NCI-H526 (cell line): ENCODE measurements at regions not wholly inside any gene's neighbourhood (a gene's known extent, or its start where the extent isn't known, plus 50 kb on each side); places are given as distances from the start of the nearest gene placed in this dataset.
A peak's percentile ranks its signal among the peaks of the same experiment; 100 is the strongest.
"Not testable (repeated sequence)": the region's sequence is repeated elsewhere in the genome, so short reads cannot be mapped to it uniquely, and the experiment has no call there.

Experiments
- DNase-seq, 2 experiments: peaks; one replicate each; lab custom pipeline; 2025; lab: John Stamatoyannopoulos, UW

DNA sequence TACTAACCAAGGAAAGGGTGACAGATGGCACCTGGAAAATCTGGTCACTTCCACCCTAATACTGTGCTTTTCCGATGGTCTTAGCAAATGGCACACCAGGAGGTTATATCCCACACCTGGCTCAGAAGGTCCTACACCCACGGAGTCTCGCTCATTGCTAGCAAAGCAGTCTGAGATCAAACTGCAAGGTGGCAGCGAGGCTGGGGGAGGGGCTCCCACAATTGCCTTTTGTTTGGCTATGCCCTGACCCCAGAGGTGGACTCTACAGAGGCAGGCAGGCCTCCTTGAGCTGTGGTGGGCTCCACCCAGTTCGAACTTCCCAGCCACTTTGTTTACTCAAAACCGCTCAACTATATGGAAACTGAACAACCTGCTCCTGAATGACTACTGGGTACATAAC, 50.3 kb upstream of the UGT2B15 start:
- DNase-seq: not testable (repeated sequence)

GRCh38 chr4:68724426-68724825, 54.0 kb upstream of the UGT2B15 start:
- DNase-seq: peak in 1 of 2 experiments; percentile 17

- no peak for DNase-seq
Measured at GRCh38 chr4:68724922-68725321, 54.5 kb upstream of the UGT2B15 start.

- peak in 1 of 2 experiments; percentile 6 for DNase-seq
Measured at GRCh38 chr4:68732653-68733466, 62.4 kb upstream of the UGT2B15 start.

GRCh38 chr4:68734095-68734494, 63.6 kb upstream of the UGT2B15 start:
- DNase-seq: no peak

- DNase-seq: no peak
Measured at GRCh38 chr4:68735106-68735505, 64.7 kb upstream of the UGT2B15 start.

DNA sequence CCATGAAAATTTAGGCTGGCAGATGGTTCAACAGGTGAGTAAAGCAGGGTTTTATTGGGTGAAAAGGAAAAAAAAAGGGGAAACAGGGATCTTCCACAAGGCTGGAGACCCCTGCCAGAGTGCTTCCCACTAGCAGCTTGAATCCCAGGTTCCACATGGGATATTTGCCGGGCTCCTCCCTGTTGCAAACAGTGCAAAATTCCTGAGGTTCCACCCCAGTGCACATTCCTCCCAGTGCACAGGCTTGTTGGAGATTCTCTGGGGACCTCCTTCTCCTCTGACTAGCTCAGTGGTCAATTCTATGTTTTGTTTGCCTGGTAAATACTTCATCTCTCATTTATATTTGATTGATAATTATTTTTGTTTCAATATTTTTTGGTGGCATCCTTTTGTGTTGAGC, 66.4 kb upstream of the UGT2B15 start:
- peak in 1 of 2 experiments; percentile 24 for DNase-seq

GRCh38 chr4:68738036-68738435, 67.6 kb upstream of the UGT2B15 start:
- no peak for DNase-seq

GRCh38 chr4:68744368-68744767, 71.4 kb upstream of the UGT2B10 start:
- DNase-seq: no peak

GRCh38 chr4:68748181-68748991, 67.4 kb upstream of the UGT2B10 start:
- peak in 1 of 2 experiments; percentile 0 for DNase-seq

DNA sequence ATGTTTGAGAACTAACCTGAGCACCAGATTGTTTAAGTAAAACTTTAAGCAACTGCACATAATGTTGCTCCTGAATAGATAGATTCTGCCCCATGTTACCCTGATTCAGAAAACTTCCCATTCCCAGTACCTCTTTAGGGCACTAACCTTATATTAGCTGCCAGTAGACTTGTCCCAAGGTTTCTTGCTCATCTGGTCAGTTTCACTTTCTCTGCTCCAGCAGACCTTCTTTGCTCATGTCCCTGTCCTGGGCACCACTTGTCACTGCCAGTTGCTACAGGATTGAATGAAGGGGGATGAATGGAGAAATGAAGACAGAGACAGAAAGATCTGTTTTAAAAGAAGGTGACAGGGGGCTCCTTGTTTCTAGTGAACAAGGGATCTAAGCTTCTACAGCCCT, 65.2 kb upstream of the UGT2B10 start:
- DNase-seq: no peak

GRCh38 chr4:68751138-68751537, 64.7 kb upstream of the UGT2B10 start:
- no peak for DNase-seq

- DNase-seq: no peak
Measured at GRCh38 chr4:68765876-68766275, 49.9 kb upstream of the UGT2B10 start.
